C4-2B (cell line): ENCODE measurements at regions not wholly inside any gene's neighbourhood (a gene's known extent, or its start where the extent isn't known, plus 50 kb on each side); places are given as distances from the start of the nearest gene placed in this dataset.

Source experiments
- H3K27ac ChIP-seq: fragments of 450-650 bp; 2 replicates; pipeline ENCODE4 v1.5.1; 2017
- ZFX ChIP-seq: fragments of 450-650 bp; IDR thresholded peaks from 2 replicates; pipeline ENCODE4 v1.6.1; 2017
- TF ChIP-seq, protein P1 (sequence below): fragments of 450-650 bp; conservative IDR thresholded peaks from 2 replicates; pipeline ENCODE4 v1.5.1; 2017; ENCODE audit warnings: mild to moderate bottlenecking

DNA sequence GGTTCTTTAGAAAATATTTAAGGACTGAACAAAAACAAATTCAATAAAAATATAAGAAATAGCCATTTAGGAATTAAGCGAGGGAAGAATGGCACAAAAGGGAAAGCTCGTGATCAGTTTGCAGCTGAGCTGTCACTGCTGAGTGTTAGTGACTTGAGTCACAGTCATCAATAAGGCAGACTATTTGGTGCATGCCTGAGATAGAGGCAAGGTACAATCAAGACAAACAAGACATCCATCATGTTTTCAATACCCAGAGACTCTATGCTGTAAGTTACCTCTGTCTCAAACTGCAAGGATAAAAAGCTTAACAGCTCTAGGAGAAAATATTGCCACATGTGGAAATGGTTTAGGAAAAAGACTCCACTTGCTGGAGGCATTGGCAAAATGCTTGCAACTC lies 426.4 kb upstream of the TYRP1 start:
- TF ChIP-seq ZFX = no peak
- TF ChIP-seq, protein P1, sequence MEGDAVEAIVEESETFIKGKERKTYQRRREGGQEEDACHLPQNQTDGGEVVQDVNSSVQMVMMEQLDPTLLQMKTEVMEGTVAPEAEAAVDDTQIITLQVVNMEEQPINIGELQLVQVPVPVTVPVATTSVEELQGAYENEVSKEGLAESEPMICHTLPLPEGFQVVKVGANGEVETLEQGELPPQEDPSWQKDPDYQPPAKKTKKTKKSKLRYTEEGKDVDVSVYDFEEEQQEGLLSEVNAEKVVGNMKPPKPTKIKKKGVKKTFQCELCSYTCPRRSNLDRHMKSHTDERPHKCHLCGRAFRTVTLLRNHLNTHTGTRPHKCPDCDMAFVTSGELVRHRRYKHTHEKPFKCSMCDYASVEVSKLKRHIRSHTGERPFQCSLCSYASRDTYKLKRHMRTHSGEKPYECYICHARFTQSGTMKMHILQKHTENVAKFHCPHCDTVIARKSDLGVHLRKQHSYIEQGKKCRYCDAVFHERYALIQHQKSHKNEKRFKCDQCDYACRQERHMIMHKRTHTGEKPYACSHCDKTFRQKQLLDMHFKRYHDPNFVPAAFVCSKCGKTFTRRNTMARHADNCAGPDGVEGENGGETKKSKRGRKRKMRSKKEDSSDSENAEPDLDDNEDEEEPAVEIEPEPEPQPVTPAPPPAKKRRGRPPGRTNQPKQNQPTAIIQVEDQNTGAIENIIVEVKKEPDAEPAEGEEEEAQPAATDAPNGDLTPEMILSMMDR = no peak
- no peak overlapping the region for H3K27ac ChIP-seq

DNA sequence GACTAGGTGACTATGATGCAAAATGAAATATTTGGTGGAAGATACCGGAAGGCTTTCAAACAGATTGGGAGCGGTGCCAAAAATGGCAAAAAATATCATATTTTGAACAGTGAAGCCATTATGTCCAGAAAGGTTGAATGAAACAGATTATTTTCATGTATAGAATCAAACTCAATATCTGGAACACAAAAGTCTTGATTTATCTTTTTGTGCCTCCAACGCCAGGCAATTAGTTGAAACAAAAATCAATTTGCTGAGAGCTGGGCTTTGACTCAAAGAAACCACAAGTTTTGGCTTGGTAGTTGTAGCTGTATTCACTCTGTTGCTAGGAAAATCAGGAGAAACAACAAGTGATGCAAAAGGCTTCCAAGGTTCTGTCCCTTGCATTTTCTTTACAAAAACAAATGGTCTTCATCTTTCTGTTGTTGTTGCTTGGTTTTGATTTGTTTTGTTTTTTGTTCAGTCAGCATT lies 421.7 kb upstream of the TYRP1 start:
- H3K27ac ChIP-seq = no peak overlapping the region
- TF ChIP-seq ZFX = no peak
- TF ChIP-seq, protein P1 = no peak

DNA sequence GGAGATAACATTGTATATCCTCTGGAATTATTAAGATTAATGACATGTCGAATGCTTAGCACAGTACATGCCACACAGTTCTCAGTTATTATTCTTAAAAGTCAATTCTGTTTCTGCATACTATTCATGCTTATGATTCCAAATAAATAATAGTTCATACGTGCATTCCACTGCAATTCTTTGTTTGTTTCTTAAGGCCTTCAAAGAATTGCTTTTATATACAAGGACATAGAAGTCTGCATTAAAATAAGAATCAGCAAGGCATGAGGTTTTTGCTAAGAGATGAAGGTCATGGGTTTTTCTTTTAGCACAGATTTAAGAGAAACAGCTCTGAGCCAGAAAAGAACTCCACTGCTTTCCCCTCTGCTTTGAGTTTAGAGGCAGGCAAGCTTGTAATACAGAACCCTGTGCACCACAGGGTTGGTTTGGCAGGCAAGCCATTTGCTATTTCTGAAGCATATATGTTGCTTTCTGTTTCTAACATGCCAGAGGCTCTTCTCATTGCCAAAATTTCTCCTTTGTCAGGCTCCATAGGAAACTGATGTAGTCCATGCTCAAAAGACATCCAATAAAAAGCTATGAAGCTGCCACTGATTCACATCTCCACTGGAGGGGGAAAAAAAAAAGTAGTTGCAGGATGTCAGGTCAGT lies 420.6 kb upstream of the TYRP1 start:
- TF ChIP-seq, protein P1 = no peak
- no peak for TF ChIP-seq ZFX
- no peak overlapping the region for H3K27ac ChIP-seq

DNA sequence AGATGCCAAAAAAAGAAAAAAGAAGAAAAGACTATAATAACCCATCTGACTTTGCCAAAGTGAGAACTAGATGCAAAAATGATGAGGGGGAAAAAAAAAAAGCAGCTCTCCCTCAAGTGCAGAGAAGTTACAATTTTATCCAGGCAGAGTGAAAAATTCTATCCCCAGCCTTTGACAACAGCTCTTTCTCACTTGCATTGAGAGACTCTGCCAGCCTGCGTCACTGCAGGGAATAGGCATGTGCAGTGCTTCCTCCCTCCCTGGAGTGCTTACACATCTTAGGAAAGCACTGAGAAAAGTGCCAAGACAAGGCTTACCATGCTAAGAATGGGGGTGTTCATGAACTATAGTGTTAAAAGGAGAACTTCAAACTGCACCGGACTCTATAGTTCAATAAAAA lies 418.6 kb upstream of the TYRP1 start:
- no peak for TF ChIP-seq ZFX
- TF ChIP-seq, protein P1 = no peak
- no peak overlapping the region for H3K27ac ChIP-seq

DNA sequence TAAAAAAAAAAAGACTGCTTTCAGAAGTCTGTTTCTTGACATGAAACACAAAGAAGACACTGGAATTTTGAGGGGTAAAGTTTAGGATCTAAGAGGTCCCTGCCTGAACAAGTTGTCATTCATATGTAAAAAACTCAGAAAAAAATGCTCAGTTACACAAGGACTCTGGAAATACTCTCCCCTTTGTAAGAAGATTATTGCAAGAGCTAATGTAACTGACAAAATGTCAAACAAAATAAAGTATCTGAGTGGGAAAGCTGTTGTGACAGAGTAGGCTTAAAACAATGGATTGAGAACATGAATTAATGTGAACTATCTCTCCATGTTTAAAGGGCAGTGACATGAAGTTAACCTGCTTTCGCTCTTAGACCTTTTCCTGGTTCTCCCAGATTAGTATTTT lies 416.7 kb upstream of the TYRP1 start:
- TF ChIP-seq, protein P1 = no peak
- TF ChIP-seq ZFX = no peak
- no peak overlapping the region for H3K27ac ChIP-seq

DNA sequence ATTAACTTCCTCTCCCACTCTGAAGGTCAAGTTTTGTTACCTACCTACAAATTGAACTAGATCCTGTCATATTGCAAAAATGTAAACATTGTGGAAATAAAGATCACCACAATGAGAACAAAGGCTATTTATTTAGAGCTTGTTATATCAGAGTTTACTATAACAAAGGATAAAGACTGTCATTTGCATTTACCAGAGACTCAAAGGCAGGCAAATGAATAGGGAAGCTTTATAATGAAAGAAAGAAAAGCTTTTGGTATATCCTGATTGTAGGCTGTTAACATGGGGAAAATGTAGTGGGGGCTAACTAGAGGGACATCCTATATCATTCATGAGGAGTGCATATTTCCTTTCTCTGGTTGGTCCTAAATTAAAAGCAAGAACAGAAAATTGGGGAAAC lies 403.5 kb upstream of the TYRP1 start:
- TF ChIP-seq ZFX = no peak
- TF ChIP-seq, protein P1 = no peak
- H3K27ac ChIP-seq = no peak overlapping the region

DNA sequence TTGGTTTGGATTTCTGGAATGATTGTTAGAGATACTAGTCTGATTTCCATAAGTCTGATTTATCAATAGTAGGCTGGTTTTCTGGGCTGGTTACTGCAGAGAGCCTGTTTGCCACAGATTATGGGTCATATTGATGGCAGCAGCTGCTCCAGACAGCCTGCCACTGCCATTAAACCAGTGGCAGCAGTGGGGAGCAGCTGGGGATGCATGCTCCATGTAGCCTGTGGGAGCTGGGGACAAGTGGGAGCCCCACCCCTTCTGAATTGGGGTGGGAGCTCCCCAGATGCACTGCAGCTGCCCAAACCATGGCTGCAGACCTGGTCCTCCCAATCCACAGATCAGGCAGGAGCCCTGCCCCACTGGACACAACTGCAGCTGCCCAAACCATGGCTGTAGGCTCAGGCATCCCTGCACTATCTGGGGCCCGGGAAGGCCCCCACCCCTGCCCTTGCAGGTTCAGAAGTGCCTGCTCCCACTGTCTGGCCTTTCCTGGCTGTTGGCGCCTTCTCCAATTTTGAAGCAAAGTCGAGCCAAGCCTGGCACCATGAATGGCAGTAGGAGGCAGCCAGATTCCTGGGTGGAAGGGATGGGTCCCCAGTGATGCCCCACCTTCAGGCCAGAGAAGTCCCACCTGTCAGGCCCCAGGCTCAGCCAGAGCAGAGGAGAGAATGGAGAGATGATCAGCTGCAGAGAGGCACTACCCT lies 402.9 kb upstream of the TYRP1 start:
- TF ChIP-seq ZFX = no peak
- TF ChIP-seq, protein P1 = no peak
- H3K27ac ChIP-seq = no peak overlapping the region
